ENCODE measurements at regions not wholly inside any gene's neighbourhood (a gene's known extent, or its start where the extent isn't known, plus 50 kb on each side); places are given as distances from the start of the nearest gene placed in this dataset.

DNA sequence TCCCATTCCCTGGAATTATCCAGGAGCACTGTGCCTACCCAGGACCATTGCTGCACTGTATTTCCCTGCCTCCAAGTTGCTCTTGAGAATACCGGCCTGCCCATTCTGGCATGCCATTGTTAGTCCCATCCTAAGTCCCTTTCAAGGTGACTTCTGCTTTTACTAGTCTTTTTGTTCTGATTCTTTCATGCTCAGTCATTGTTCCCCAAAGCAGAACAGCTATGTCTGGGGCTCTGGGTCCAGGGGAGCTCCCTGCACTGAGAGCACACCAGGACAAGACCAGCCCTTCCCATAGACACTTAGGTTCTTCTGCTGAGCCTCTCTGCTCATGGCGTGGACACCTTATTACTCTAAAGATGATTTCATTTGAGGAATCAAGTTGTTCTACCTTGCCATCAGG, 388.9 kb upstream of the KLF4 start:
- intact Hi-C loops (cut with micrococcal nuclease): loop anchor here (10.0 kb wide), 1 partner anchor 64 kb away; no protein-coding TSS in a partner anchor
- no peaks in the 10 kb centered on the region for H3K9me3 ChIP-seq (ENCODE audit: control insufficient read depth in 1 of 2, insufficient read depth in 1 of 2, low read depth in 1 of 2, low read length in 2 of 2)
- no peak overlapping the region for H3K27ac ChIP-seq (ENCODE audit: low read depth, low read length)
- H3K9me2 ChIP-seq (ENCODE audit: insufficient read depth): no peaks in the 10 kb centered on the region
- DNase-seq (ENCODE audit: low read depth, low spot score) (no peak), ATAC-seq (no peak)
- H3K4me2 ChIP-seq (ENCODE audit: low read length): no peak overlapping the region
- ChIA-PET POLR2A (no interaction called here), CTCF (no interaction called here), RAD21 (ENCODE audit: low non-redundant PET in 1 of 2, low total read pairs in 2 of 2, uncharacterized antibody in 2 of 2, unreplicated experiment in 2 of 2) (no interaction called here)
- no peak overlapping the region for H3K9ac ChIP-seq (ENCODE audit: low read length)
- H3K4me1 ChIP-seq (ENCODE audit: control insufficient read depth in 1 of 2, insufficient read depth in 2 of 2, low read length in 2 of 2): peaks cover 0 to under 1% of the 10 kb centered on the region in 2 experiments; a peak in 1 of 4 replicates
- no peaks in the 10 kb centered on the region for H3K79me2 ChIP-seq (ENCODE audit: insufficient read depth, low read length)
- BruUV-seq (replicated peaks): no TSS peak
- no peaks in the 10 kb centered on the region for H3K36me3 ChIP-seq (ENCODE audit: control insufficient read depth in 1 of 2, insufficient read depth in 2 of 2, low read length in 2 of 2)
- H3K27me3 ChIP-seq (ENCODE audit: insufficient read depth, low read length): no peaks in the 10 kb centered on the region
- TF ChIP-seq EGR1 (IDR thresholded peaks at IDR 0.05; ENCODE audit: low read depth): no peak
- H3K4me3 ChIP-seq (replicated peaks in 1 of 2; ENCODE audit: low read depth in 1 of 2, low read length in 2 of 2): no peak overlapping the region
- no peak overlapping the region for H2AFZ ChIP-seq (ENCODE audit: low read depth, low read length, poor library complexity, severe bottlenecking)
- no peaks in the 10 kb centered on the region for H4K20me1 ChIP-seq (ENCODE audit: insufficient read depth)

DNA sequence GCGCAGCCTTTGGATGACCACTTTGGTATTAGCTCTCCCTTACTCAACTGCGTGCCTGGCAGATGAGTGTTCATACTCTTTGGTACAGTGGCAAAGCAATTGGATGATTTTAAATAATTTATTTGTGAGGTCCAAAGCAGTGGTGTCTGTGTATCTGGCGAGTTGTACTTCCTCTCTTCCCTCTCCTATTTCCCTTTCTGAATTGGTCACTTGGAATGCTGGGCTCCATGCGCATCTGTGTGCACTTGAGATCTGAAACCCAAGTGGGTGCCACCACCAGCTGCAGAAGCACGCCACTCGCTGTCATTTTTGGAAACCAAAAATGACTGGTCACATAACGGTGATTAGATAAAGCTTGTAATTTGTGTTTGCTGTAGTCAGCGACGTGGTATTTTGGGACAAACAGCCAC, 386.0 kb upstream of the KLF4 start:
- H3K9me2 ChIP-seq (ENCODE audit: insufficient read depth): no peaks in the 10 kb centered on the region
- ChIA-PET CTCF (no interaction called here), POLR2A (no interaction called here), RAD21 (ENCODE audit: low non-redundant PET in 1 of 2, low total read pairs in 2 of 2, uncharacterized antibody in 2 of 2, unreplicated experiment in 2 of 2) (no interaction called here)
- intact Hi-C loops (cut with micrococcal nuclease): loop anchor here (10.0 kb wide), 1 partner anchor 61 kb away; no protein-coding TSS in a partner anchor
- H3K4me1 ChIP-seq (ENCODE audit: control insufficient read depth in 1 of 2, insufficient read depth in 2 of 2, low read length in 2 of 2): no peaks in the 10 kb centered on the region
- ATAC-seq: no peak
- H3K9ac ChIP-seq (ENCODE audit: low read length): no peak overlapping the region
- BruUV-seq (replicated peaks): no TSS peak
- no peak for DNase-seq (ENCODE audit: low read depth, low spot score)
- TF ChIP-seq, protein P1, sequence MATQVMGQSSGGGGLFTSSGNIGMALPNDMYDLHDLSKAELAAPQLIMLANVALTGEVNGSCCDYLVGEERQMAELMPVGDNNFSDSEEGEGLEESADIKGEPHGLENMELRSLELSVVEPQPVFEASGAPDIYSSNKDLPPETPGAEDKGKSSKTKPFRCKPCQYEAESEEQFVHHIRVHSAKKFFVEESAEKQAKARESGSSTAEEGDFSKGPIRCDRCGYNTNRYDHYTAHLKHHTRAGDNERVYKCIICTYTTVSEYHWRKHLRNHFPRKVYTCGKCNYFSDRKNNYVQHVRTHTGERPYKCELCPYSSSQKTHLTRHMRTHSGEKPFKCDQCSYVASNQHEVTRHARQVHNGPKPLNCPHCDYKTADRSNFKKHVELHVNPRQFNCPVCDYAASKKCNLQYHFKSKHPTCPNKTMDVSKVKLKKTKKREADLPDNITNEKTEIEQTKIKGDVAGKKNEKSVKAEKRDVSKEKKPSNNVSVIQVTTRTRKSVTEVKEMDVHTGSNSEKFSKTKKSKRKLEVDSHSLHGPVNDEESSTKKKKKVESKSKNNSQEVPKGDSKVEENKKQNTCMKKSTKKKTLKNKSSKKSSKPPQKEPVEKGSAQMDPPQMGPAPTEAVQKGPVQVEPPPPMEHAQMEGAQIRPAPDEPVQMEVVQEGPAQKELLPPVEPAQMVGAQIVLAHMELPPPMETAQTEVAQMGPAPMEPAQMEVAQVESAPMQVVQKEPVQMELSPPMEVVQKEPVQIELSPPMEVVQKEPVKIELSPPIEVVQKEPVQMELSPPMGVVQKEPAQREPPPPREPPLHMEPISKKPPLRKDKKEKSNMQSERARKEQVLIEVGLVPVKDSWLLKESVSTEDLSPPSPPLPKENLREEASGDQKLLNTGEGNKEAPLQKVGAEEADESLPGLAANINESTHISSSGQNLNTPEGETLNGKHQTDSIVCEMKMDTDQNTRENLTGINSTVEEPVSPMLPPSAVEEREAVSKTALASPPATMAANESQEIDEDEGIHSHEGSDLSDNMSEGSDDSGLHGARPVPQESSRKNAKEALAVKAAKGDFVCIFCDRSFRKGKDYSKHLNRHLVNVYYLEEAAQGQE (IDR thresholded peaks at IDR 0.05; ENCODE audit: low read depth): no peak
- TF ChIP-seq EZH2 (IDR thresholded peaks at IDR 0.05) (no peak), FOSL1 (IDR thresholded peaks at IDR 0.05; ENCODE audit: low read depth) (no peak), CBX3 (IDR thresholded peaks at IDR 0.05; ENCODE audit: low read depth) (no peak), SP1 (IDR thresholded peaks at IDR 0.05; ENCODE audit: low read depth) (no peak), ELF1 (IDR thresholded peaks at IDR 0.05; ENCODE audit: borderline replicate concordance, low read depth) (no peak), POLR2AphosphoS5 (IDR thresholded peaks at IDR 0.05; ENCODE audit: low read depth, low read length) (no peak), ZNF274 (IDR thresholded peaks at IDR 0.05; ENCODE audit: low read depth, low read length) (no peak), SIN3A (IDR thresholded peaks at IDR 0.05; ENCODE audit: low read depth) (no peak)
- TF ChIP-seq, protein P2, sequence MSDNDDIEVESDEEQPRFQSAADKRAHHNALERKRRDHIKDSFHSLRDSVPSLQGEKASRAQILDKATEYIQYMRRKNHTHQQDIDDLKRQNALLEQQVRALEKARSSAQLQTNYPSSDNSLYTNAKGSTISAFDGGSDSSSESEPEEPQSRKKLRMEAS (IDR thresholded peaks at IDR 0.05): no peak
- H3K4me2 ChIP-seq (ENCODE audit: low read length): no peak overlapping the region
- no peaks in the 10 kb centered on the region for H3K36me3 ChIP-seq (ENCODE audit: control insufficient read depth in 1 of 2, insufficient read depth in 2 of 2, low read length in 2 of 2)
- H3K9me3 ChIP-seq (ENCODE audit: control insufficient read depth in 1 of 2, insufficient read depth in 1 of 2, low read depth in 1 of 2, low read length in 2 of 2): no peaks in the 10 kb centered on the region
- no peaks in the 10 kb centered on the region for H3K79me2 ChIP-seq (ENCODE audit: insufficient read depth, low read length)
- H3K27ac ChIP-seq (ENCODE audit: low read depth, low read length): no peak overlapping the region
- no peaks in the 10 kb centered on the region for H4K20me1 ChIP-seq (ENCODE audit: insufficient read depth)
- H3K27me3 ChIP-seq (ENCODE audit: insufficient read depth, low read length): no peaks in the 10 kb centered on the region
- H3K4me3 ChIP-seq (replicated peaks in 1 of 2; ENCODE audit: low read depth in 1 of 2, low read length in 2 of 2): no peak overlapping the region
- no peak overlapping the region for H2AFZ ChIP-seq (ENCODE audit: low read depth, low read length, poor library complexity, severe bottlenecking)

Measured in HCT116 (cell line).